Fibroblast of lung (primary cell): ENCODE measurements at regions not wholly inside any gene's neighbourhood (a gene's known extent, or its start where the extent isn't known, plus 50 kb on each side); places are given as distances from the start of the nearest gene placed in this dataset.
"Not testable (repeated sequence)": the region's sequence is repeated elsewhere in the genome, so short reads cannot be mapped to it uniquely, and the experiment has no call there.

Experiments
- EZH2 ChIP-seq: IDR thresholded peaks from 2 replicates; pipeline ENCODE4 v1.5.1; 2012; ENCODE audit warnings: low read length, control low read depth, mild to moderate bottlenecking; ENCODE audit errors: missing control alignments
- TF ChIP-seq, protein P1 (sequence below), 2 donors: IDR thresholded peaks in 1 of 2; conservative IDR thresholded peaks in 1 of 2; 1 replicate in 1 of 2; 2 replicates in 1 of 2; pipeline ENCODE4 v1.5.1; 2011 to 2012; ENCODE audit warnings: low read length in 2 of 2, control low read depth in 1 of 2, inconsistent platforms in 1 of 2, low read depth in 1 of 2, mild to moderate bottlenecking in 1 of 2

DNA sequence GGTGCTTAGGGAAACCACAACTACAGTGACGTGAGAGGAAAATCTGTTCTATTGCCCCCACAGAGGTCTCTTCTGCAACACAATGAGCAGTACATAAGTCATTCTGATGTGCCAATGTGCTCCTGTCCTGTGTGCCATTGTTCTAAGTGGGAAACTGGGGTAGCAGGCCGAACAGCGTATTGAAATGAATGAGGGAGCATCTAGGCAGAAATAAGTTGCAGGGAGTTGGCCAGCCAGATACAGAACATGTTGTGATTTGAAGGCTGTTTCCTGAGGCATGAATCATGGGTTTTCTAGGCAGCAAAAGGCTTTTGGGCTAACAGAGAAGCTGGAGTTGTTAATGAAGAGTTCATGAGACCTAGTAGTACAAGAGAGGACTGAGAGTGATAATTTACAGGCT, 122.5 kb downstream of the OR4F15 start:
- TF ChIP-seq, protein P1, sequence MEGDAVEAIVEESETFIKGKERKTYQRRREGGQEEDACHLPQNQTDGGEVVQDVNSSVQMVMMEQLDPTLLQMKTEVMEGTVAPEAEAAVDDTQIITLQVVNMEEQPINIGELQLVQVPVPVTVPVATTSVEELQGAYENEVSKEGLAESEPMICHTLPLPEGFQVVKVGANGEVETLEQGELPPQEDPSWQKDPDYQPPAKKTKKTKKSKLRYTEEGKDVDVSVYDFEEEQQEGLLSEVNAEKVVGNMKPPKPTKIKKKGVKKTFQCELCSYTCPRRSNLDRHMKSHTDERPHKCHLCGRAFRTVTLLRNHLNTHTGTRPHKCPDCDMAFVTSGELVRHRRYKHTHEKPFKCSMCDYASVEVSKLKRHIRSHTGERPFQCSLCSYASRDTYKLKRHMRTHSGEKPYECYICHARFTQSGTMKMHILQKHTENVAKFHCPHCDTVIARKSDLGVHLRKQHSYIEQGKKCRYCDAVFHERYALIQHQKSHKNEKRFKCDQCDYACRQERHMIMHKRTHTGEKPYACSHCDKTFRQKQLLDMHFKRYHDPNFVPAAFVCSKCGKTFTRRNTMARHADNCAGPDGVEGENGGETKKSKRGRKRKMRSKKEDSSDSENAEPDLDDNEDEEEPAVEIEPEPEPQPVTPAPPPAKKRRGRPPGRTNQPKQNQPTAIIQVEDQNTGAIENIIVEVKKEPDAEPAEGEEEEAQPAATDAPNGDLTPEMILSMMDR (conservative IDR thresholded peaks at IDR 0.05 in 1 of 2, IDR thresholded peaks at IDR 0.05 in 1 of 2; ENCODE audit: low read depth in 1 of 2, low read length in 2 of 2): not testable (repeated sequence)
- not testable (repeated sequence) for TF ChIP-seq EZH2
